Type B pancreatic cell (in vitro differentiated cells): ENCODE measurements at regions not wholly inside any gene's neighbourhood (a gene's known extent, or its start where the extent isn't known, plus 50 kb on each side); places are given as distances from the start of the nearest gene placed in this dataset.

Experiments used
- DNase-seq: peaks from one replicate; pipeline ENCODE4 v3.0.0; 2021; ENCODE audit warnings: mixed read lengths; ENCODE audit not compliant: unreplicated experiment; ENCODE audit errors: extremely low spot score
- H3K27ac Mint-ChIP-seq: 2 replicates; pipeline ENCODE4 v1.8.0; 2021; ENCODE audit warnings: mild to moderate bottlenecking, mixed read lengths
- H3K27me3 Mint-ChIP-seq: 2 replicates; pipeline ENCODE4 v1.8.0; 2021; ENCODE audit warnings: mixed read lengths
- H3K36me3 Mint-ChIP-seq: 2 replicates; pipeline ENCODE4 v1.8.0; 2021; ENCODE audit warnings: mixed read lengths
- H3K4me1 Mint-ChIP-seq: one replicate; pipeline ENCODE4 v1.8.0; 2021; ENCODE audit warnings: mixed read lengths; ENCODE audit not compliant: unreplicated experiment
- H3K4me3 Mint-ChIP-seq: 2 replicates; pipeline ENCODE4 v1.8.0; 2021; ENCODE audit warnings: mild to moderate bottlenecking, mixed read lengths
- H3K9me3 Mint-ChIP-seq: 2 replicates; pipeline ENCODE4 v1.8.0; 2021; ENCODE audit warnings: mixed read lengths
- TF ChIP-seq, protein P1 (sequence below): fragments of 200-600 bp; sonication (generic); conservative IDR thresholded peaks from 2 replicates; pipeline ENCODE4 v1.5.0; 2021; ENCODE audit warnings: antibody characterized with exemption, mild to moderate bottlenecking

DNA sequence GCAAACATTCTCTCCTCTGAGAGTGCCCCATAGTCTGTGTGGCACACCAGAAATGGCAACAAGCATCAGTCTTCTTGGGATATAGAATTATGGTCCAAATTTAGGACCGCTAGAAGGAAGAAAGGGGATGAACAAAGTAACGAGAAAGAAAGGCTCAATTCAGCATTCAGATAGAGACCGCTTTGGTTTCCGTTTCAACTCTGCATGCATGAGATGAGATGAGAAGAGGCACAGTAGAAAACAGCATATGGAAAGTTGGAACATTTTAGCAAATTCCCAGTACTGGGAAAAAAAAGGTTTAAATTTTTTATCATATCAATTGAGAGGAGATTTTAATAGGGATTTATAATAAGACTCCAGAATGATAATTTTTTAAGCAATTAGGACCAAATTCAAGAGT is 595.5 kb upstream of the CHRM3 start:
- H3K9me3 Mint-ChIP-seq, result no peaks in the 10 kb centered on the region
- no peaks in the 10 kb centered on the region for H3K4me1 Mint-ChIP-seq
- H3K27ac Mint-ChIP-seq, result no peak overlapping the region
- no peak overlapping the region for H3K4me3 Mint-ChIP-seq
- TF ChIP-seq, protein P1, sequence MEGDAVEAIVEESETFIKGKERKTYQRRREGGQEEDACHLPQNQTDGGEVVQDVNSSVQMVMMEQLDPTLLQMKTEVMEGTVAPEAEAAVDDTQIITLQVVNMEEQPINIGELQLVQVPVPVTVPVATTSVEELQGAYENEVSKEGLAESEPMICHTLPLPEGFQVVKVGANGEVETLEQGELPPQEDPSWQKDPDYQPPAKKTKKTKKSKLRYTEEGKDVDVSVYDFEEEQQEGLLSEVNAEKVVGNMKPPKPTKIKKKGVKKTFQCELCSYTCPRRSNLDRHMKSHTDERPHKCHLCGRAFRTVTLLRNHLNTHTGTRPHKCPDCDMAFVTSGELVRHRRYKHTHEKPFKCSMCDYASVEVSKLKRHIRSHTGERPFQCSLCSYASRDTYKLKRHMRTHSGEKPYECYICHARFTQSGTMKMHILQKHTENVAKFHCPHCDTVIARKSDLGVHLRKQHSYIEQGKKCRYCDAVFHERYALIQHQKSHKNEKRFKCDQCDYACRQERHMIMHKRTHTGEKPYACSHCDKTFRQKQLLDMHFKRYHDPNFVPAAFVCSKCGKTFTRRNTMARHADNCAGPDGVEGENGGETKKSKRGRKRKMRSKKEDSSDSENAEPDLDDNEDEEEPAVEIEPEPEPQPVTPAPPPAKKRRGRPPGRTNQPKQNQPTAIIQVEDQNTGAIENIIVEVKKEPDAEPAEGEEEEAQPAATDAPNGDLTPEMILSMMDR, result no peak
- no peaks in the 10 kb centered on the region for H3K36me3 Mint-ChIP-seq
- DNase-seq, result no peak
- H3K27me3 Mint-ChIP-seq, result no peaks in the 10 kb centered on the region

DNA sequence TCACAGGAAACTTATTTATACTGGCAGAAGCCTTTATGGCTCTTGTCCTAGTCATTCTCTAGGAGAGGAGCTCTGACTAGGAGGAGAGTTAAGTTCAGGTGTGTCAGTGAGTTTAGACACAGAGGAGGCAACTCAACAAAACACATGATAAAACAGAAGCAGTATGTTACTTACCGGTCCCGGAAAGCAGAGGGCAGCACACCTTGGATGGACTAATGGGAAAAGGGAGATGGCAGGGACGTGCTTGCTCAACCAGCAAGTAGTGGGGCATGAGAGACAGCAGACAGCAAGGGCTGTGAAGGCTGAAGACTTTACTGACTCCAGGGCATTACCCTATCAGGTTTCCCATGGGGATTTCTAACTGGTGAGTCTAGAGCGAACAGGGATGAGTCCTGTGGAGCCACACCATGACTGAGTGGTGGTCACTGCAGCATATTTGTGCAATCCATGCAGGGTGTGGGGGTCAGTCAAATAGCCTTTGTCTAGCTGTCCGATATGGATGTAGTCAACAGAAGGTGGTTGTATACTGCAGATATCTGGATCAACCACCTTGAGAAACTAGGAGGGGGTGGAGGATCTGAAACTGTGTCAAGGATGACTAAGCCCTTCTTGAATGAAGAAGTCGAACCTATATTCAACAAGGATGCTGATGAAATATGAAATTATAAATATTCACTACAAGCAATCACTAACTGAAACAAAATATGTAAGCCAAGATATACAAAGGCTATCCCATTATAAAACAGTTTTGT is 596.3 kb upstream of the CHRM3 start:
- Mint-ChIP-seq H3K4me3 (no peak overlapping the region), H3K9me3 (no peaks in the 10 kb centered on the region)

DNA sequence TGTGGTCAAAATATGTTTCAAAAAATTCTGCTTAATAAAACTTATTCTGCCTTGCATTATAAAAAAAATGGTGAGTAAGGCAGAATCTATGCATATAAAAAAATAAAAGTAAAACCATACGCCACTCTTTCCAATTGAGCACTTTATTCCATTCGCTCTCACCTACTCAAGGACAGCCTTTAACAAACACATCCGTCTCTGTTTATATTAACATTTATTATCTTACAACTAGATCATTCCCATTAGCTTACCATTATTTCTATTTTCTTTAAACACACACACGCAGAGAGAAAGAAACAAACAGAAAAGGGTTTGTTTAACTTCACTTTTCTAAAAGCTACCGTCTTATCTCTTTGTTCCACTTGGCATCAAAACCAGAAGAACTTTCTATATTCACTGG is 598.9 kb upstream of the CHRM3 start:
- H3K9me3 Mint-ChIP-seq, result no peaks in the 10 kb centered on the region
- TF ChIP-seq, protein P1, result no peak
- DNase-seq, result no peak
- H3K4me1 Mint-ChIP-seq, result no peaks in the 10 kb centered on the region
- H3K27me3 Mint-ChIP-seq, result no peaks in the 10 kb centered on the region
- no peaks in the 10 kb centered on the region for H3K36me3 Mint-ChIP-seq
- no peak overlapping the region for H3K4me3 Mint-ChIP-seq
- H3K27ac Mint-ChIP-seq, result no peak overlapping the region

More for the DNA sequence above, 596.3 kb upstream of the CHRM3 start:
- Mint-ChIP-seq H3K4me1 (no peaks in the 10 kb centered on the region), H3K36me3 (no peaks in the 10 kb centered on the region), H3K27ac (no peak overlapping the region), H3K27me3 (no peaks in the 10 kb centered on the region)
- no peak for DNase-seq
- TF ChIP-seq, protein P1, result no peak

DNA sequence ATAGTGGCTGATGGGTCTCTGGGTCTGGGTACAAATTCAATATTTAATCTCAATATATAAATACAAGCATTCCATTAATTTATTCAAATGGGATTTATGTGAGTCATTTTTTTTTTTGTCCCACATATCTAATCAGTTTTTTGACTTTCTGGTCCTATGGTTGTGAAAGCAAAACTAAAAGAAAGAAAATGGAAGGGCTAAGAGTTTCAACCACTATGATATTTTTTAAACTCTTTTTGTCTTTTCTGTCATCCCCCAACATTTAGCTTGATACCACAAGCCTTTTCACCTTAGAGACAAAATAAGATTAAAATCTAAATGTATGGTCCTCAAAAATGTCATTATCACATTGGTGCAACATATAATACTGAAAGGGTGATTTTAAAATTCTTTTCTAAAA is 602.7 kb upstream of the CHRM3 start:
- DNase-seq, result no peak
- H3K4me3 Mint-ChIP-seq, result no peak overlapping the region
- H3K36me3 Mint-ChIP-seq, result no peaks in the 10 kb centered on the region
- TF ChIP-seq, protein P1, result no peak
- H3K27me3 Mint-ChIP-seq, result no peaks in the 10 kb centered on the region
- H3K27ac Mint-ChIP-seq, result no peak overlapping the region
- H3K4me1 Mint-ChIP-seq, result no peaks in the 10 kb centered on the region
- no peaks in the 10 kb centered on the region for H3K9me3 Mint-ChIP-seq

DNA sequence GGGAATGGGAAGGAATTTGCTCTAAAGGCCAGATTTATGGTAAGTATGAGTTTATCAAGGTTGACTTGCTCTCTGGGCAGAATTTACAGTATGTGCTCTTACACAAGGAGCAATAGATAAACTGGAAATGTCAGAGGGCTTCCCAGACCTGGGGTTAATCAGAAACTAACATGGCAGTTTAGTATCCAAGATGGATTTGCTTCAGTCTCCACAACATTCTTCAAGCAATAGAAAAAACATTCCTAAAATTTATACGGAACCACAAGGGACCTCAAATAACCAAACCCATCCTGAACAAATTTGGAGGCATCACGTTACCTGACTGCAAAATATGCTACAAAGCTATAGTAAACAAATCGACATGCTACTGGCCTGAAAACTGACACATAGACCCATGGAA is 606.7 kb upstream of the CHRM3 start:
- Mint-ChIP-seq H3K4me3 (no peak overlapping the region), H3K9me3 (no peaks in the 10 kb centered on the region), H3K4me1 (no peaks in the 10 kb centered on the region), H3K36me3 (no peaks in the 10 kb centered on the region), H3K27ac (no peak overlapping the region), H3K27me3 (no peaks in the 10 kb centered on the region)
- TF ChIP-seq, protein P1, result no peak
- DNase-seq, result no peak

DNA sequence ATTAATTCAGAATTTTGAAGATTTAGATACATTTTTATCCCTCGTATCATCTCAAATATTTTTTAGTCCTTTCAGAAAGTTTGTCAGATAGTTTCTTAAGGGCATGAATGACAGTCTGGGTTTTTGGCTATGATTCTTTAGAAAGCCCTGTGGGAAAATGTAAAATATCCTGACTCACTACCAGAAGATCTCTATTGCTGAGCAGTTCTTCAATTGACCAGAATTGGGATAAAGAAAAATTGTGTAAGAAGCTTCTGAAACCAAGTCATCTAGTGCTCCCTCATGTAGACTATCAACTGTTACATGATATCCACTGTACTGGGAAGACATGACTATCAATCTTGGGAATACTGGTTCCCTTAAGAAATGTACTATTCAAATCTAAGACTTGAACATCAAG is 608.3 kb upstream of the CHRM3 start:
- TF ChIP-seq, protein P1, result no peak
- Mint-ChIP-seq H3K9me3 (no peaks in the 10 kb centered on the region), H3K27me3 (no peaks in the 10 kb centered on the region), H3K36me3 (no peaks in the 10 kb centered on the region), H3K4me3 (no peak overlapping the region), H3K27ac (no peak overlapping the region), H3K4me1 (no peaks in the 10 kb centered on the region)
- no peak for DNase-seq
